Kidney epithelial cell (primary cell): ENCODE measurements at regions not wholly inside any gene's neighbourhood (a gene's known extent, or its start where the extent isn't known, plus 50 kb on each side); places are given as distances from the start of the nearest gene placed in this dataset.
"Not testable (repeated sequence)": the region's sequence is repeated elsewhere in the genome, so short reads cannot be mapped to it uniquely, and the experiment has no call there.

ENCODE experiments used
- DNase-seq: peaks from one replicate; pipeline ENCODE4 v3.0.0-alpha.2; 2010; ENCODE audit warnings: low read depth
- H3K27me3 ChIP-seq: 2 replicates; pipeline ENCODE4 v1.6.0; 2011; ENCODE audit warnings: low read length; ENCODE audit not compliant: control insufficient read depth, insufficient read depth
- H3K36me3 ChIP-seq: 2 replicates; pipeline ENCODE4 v1.5.1; 2011; ENCODE audit warnings: low read length; ENCODE audit not compliant: control insufficient read depth, insufficient read depth
- H3K4me3 ChIP-seq: 2 replicates; pipeline ENCODE4 v1.5.1; 2011; ENCODE audit warnings: low read depth, mild to moderate bottlenecking, control low read depth, low read length
- CTCF ChIP-seq: IDR thresholded peaks from 2 replicates; pipeline ENCODE4 v1.5.1; 2011; ENCODE audit warnings: mild to moderate bottlenecking, moderate library complexity, low read length, control low read depth, inconsistent platforms; ENCODE audit not compliant: insufficient read depth, poor library complexity, severe bottlenecking

GRCh38 chr5:101785090-101785489 lies 511.0 kb downstream of the SLCO4C1 start:
- H3K4me3 ChIP-seq = no peak overlapping the region
- H3K27me3 ChIP-seq = no peaks in the 10 kb centered on the region
- DNase-seq = no peak
- no peak for TF ChIP-seq CTCF
- no peaks in the 10 kb centered on the region for H3K36me3 ChIP-seq

DNA sequence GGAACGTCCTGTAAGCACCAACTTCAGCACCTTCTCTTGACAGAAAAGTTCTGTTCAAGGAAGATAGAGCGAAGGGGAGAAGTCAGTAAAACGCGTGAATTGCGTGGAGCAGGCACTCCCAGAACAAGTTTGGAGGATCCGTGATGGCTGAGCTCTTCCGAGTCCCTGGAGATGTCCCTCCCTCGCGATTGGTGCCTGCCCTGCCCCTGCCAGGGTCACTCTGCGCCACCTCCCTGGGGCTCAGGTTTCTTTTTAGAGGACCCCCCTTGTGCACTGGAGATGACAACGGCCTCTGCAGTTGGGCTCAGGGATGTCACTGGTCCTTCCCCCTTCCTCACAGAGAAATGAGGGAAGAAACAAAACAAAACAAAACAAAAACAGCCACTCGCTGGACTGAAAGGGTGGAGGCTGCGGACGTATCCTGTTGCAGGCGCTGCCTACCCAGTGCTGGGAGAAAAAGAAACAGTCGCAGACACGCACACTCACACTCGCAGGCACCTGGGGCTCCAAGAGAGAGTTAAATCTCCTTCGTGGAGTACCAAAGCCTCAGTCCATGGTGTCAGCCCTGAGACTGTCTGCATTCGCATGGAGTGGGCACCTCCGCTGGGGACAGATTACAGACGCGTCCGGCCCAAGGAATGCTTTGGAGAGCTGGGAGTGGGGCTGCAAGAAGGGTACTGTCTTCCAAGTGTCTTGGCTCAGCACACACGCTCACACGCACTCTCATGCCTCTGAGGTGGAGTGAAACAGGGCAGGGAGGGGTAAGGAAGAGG lies 512.7 kb downstream of the SLCO4C1 start:
- DNase-seq = no peak
- H3K4me3 ChIP-seq = peak overlapping the region; percentile 32
- no peaks in the 10 kb centered on the region for H3K27me3 ChIP-seq
- TF ChIP-seq CTCF = no peak
- no peaks in the 10 kb centered on the region for H3K36me3 ChIP-seq

DNA sequence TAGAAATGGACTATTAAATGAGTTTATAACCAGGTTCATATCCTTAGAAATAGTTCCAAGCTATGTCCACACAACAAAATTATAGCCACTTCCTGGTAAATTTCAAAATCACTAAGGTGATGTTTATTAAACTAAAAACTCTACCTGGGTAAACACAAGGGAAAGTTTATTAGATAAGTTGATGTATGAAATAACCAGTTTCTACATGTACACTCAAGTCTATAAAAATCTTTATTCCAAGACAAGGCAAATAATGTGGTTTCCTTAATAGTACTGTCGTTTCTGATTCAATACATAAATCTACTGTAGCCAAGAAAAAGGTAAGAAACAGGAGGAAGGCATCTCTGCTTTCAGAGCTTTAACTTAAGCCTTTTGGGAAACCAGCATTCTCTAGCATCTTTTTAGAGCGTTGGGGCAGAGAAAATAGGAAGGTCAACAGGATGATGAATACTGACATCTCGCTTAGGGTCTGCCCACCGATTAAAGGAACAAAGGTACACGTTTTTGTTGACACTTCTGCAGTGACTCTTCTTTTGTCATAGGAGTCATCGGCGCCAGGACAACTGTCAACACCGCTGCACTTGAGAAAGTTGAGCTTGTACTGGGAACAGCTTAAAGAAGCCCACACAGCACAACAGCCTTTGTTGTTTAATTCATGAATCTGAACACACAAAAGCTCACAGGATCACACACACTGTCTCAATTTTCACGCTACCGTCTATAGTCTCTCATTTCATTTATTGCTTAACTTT lies 513.6 kb downstream of the SLCO4C1 start:
- no peak for TF ChIP-seq CTCF
- Histone ChIP-seq H3K27me3 (no peaks in the 10 kb centered on the region), H3K4me3 (no peak overlapping the region), H3K36me3 (no peaks in the 10 kb centered on the region)
- DNase-seq = no peak

DNA sequence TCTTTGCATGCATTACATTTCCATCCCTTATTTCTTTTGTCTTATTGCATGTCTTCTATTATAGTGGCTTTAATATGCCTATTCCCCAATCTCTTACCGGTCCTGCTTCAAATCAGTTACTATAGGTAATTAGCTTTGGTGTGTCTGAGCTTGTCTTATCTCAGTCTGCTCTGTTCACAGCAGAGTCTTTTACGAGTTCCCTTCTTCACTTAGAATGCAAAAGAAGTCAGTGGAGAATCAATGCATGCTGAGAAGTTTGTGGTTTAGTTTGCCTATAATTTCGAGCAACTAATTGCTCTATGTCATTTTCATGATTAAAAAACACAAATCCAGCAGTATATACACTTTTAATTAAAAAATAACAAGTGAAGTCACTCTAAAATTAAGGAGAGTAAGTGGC lies 545.0 kb downstream of the SLCO4C1 start:
- H3K36me3 ChIP-seq = no peaks in the 10 kb centered on the region
- DNase-seq = no peak
- no peaks in the 10 kb centered on the region for H3K27me3 ChIP-seq
- no peak overlapping the region for H3K4me3 ChIP-seq
- no peak for TF ChIP-seq CTCF

DNA sequence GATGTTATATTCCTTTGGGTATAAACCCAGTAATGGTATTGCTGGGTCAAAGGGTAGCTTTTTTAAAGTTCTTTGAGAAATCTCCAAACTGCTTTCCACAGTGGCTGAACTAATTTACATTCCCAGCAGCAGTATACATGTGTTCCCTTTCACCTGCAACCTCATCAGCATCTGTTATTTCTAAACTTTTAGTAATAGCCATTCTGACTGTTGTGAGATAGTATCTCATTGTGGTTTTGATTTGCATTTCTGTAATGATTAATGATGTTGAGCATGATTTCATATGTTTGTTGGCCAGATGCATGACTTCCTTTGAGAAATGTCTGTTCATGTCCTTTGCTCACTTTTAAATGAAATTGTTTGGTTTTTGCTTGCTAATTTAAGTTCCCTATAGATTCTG lies 553.1 kb downstream of the SLCO4C1 start:
- not testable (repeated sequence) for H3K4me3 ChIP-seq, H3K27me3 ChIP-seq, DNase-seq, H3K36me3 ChIP-seq

DNA sequence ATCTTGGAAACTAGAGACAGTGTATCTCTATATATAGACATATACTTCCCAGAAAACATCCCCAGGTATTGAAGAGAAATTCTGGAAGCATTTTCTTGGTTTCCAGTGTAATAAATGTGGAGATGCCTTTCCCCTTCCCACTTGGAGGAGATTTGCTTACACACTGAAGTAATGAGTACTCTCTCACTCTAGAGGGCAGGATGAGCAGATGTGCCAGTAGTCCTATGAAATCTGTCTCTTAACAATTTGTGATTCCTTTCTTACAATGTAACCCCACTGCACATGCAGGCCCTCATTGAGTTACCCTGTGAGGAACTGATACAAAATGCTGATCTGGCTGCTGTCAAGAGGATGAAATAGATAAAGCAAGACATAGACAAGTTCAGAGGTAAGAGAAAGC lies 567.2 kb downstream of the SLCO4C1 start:
- DNase-seq = no peak
- Histone ChIP-seq H3K27me3 (no peaks in the 10 kb centered on the region), H3K36me3 (no peaks in the 10 kb centered on the region), H3K4me3 (no peak overlapping the region)
- peak; percentile 24 for TF ChIP-seq CTCF
